Glomerular visceral epithelial cell (primary cell): ENCODE measurements at regions not wholly inside any gene's neighbourhood (a gene's known extent, or its start where the extent isn't known, plus 50 kb on each side); places are given as distances from the start of the nearest gene placed in this dataset.

Experiments used
- DNase-seq: peaks from one replicate; pipeline ENCODE4 v3.0.0-alpha.2; 2016; ENCODE audit errors: extremely low spot score

DNA sequence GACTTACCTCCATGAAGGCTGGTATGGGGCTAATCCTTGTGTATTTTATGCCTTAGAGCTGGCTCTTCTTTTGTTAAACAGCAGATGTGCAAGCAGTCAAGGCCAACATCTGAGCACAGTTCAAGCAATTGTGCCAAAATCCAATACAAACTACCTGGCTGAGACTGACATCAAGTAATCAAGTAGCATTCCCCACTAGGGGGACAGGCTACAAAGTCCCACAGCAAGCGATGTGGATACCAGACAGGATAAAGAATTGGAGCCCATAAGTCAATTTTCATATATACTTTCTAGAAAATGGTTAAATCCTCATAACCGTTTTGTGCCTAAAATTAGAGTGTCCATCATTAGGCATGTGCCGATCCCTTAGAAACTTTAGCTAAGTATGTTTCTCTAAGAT is 675.8 kb downstream of the DIAPH3 start:
- DNase-seq: no peak

DNA sequence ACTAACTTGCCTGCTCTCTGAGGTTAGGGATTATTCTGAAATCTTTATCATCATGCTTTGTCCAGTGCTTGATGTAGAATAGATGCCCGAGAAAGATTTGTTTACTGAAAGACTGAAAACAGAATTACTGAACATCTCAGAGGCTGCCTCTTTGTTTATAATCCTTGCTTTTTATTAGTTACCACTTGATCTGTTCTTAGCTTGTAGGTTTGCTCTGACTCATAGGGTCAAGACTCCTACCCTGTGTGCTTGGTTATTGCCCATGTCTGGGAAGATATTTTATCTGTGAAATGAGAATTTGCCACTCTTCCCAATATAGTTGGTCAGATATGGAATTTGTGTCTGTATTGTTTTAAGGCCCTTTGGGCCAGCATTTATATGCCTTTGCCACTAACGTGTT is 675.3 kb downstream of the DIAPH3 start:
- DNase-seq: no peak

DNA sequence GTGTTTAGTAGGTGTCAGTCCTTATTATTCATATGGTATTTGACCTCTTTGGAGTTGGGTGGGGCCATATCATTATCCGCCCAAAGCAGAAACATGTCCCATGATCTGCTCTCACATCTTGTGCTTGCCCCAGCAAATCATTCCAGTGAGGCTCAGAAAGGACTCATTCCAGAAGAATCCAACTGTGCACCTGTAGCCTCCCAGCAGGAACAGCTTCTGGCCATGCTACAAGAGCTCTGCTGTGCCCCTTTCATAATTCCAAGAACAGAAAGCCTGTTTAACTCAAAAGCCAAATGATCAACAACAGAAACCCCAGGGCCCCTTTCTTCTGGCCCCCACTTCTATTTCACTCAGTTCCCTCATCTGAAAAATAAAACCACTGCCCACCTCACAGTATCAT is 673.1 kb downstream of the DIAPH3 start:
- DNase-seq: no peak

DNA sequence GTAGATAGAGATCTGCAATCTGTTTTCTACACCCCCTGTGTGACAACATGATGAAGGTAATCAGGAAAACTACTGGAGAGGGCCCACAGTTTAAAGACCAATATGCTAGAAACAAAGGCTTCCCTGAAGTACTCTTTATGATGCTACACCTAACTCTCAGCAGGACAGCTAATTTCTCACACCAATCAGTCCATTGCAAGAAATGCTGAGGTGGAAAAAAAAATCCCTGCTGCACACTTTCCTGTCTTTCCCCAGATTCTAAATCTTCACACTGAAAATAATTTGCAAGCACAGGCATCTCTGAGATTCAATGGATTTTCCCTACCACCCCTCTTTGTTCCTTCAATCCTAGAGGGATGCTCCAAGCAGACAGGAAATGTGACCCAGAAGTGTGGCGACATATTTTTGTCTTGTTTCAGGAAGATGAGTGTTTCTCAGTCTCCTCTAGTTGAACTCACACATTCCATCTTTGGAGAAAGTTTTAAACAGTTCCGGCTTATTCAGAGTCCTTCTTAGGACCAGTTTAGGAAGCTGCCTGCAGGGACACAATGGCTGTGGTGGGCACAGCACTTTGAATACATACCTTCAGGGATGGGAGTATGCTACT is 671.6 kb downstream of the DIAPH3 start:
- DNase-seq: no peak

DNA sequence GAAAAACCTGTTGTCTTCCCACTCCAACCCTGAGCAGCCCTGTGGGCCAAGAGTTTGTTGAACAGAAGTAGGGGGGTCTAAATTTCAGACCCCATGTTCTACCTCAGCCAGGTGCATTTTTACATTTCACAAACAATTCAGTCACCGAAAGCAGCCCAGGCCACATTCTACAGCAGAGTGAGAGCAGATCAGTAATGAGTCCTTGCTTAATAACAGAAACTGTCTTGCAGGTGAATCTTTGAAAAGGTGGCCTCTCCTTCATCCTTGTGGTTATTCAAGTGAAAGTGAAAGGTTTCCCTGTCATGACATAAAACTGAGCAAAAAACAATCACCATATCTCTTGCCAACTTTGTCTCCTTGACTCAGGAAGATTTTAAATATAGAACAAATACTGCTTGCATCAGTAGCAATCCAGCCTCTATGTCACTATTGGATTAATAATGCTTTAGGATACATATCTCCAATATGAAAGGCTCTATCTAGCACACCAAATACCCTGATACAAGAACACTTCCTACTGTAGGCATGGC is 670.2 kb downstream of the DIAPH3 start:
- DNase-seq: no peak

DNA sequence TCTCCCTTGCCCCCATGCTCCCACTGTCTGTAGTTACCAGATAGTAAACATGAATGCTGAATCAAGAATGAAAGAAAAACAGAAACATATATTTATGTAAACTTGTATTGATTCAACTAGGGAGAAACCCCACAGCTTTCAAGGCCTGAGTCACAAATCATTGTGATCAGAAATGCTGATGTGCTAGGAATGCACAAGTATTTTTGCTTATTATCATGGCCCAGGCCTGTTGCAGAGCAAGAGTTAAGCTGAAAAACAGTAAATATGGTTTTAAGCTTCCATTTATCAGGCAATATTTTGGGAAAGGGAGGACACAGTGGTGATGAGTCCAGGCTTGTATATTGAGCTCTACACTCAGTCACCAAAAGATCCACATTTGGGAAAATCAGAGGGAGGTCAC is 669.6 kb downstream of the DIAPH3 start:
- DNase-seq: no peak

DNA sequence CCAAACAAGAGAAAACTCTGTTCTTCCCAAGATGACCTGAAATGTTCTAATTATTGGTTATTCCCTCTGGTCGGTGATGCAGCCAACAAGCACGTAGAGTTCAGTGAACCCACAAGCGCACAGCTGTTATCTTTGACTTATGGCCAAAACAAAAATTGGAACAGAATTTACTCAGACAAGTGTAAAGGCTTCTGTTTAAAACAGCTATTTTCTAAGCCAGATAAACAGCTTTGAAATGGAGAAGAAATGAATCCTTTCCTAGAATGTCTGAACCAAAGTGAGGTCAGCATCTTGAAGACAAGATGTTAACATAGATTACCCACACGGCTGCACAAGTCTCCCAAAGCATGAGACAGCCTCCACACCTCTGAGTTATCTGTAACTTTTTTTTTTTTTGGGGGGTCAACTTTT is 669.2 kb downstream of the DIAPH3 start:
- no peak for DNase-seq

DNA sequence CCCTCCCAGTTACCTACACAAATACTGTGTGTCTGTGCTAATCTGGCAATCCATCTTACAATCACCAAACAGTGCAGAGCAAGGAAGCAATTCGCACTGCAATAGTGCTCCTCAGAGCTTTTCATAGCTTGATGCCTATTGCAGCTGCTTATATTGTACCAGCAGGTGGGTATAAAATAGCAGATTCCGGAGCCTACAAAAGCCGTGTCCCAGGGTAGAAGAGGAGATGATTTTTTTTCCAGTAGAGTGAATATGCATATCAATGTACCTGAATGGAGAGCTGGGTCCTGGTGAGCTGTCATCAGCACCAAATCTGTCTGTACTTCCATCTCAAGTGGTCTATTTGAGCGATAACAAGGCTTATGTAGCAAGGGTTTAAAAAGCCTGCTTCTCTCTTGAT is 668.4 kb downstream of the DIAPH3 start:
- DNase-seq: no peak

DNA sequence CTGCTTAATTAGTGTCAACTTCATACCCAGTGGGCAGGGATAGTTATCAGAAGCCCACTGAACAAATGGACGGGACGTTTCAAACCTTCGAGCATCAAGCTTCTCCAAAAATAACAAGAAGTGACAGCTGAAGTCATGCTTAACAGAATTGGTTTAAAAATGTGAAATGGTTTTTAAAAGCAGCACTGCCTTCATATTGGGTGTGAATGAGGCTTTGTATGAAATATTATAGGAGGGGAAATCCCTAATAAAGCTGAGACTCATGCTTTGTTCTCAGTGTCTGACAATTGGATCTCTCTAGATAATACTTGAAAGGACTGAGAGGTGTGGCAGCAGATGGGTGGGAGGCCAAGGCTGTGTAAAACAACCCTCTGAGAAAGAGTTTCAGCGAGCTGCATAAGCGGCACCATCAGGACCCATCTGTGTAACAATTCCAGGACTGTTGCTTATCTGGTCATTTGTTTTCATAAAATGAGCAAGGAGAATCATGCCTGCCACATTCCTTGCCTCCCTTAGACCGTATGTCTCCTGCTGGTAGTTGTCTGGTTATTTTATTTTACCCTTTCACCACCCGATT is 667.7 kb downstream of the DIAPH3 start:
- DNase-seq: no peak

DNA sequence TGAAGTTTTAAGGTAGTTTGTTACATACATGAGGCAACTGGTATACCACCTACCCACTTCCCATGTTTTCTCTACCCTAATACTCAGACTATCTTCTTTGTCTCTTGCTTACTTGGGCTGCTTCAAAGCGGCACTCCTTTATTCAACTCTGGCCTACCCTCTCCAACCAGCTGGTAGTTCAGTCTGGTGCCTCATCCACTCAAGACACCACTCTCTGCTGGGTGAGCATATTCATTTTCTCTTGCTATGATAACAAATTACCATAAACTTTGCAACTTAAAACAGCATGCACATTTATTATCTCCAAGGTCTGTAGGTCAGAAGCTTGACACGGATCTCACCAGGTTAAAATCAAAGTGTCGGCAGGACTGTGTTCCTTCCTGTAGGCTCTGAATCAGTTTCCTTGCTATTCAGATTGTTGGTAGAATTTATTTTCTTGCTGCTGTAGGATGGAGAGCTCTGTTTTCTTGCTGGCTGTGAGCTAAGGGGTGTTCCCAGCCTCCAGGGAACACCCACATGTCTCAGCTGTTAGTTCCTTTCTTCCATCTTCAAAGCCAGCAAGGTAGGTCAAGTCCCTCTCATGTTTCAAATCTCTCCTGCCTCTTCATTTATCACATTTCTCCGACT is 666.0 kb downstream of the DIAPH3 start:
- DNase-seq: no peak

DNA sequence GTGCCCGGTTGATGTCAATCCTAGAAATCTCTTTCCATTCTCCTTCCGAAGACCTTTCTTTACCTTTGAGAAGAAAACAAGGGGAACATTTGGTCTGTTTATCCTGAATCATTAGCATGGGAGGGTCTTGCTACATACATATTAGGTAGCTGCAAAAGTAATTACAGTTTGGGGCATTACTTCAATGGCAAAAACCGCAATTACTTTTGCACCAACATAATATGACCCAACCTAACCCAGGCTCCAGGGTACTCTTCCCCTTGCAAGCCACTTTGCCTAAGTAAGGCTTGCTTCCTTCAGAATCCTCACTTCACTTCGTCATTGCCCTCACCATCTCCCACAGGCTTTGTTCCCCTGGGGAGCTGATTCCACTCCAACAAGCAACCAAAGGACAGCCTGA is 662.7 kb downstream of the DIAPH3 start:
- no peak for DNase-seq

DNA sequence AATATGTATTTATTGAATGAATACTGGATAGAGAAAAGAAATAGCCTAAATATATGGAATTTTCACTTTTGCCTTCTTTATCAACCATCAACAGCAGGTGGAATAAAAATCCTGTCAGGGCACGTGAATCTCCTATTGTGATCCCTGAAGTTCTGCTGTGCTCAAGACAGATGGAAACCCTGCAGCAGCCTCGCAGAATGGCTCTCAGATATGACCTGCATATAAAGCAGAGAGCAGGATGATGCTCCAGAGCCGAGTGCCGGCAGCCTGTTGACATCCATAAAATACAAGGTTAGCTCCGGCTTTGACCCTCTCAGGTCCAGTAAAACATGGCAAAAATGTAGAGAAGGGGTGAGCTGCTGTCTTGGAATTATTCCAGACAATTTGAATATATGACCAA is 659.3 kb downstream of the DIAPH3 start:
- no peak for DNase-seq

DNA sequence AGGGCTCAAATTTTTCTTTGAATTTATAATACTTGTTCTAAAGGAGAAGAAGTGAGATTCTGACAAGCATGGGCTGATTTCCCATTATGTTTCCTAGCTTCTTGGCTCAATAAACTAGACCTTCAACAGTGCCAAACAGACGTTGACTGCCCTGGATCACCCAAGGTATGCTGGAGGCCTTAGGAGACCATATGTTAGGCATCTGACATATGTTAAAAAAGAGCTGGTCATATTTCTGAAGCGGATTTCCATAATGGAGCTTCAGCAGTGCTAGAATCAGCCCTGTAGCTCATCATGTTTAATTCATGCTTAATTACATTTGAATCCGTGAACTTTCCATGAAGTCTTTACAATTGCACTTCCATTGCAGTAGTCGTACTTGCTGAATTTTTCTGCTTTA is 653.3 kb downstream of the DIAPH3 start:
- no peak for DNase-seq

DNA sequence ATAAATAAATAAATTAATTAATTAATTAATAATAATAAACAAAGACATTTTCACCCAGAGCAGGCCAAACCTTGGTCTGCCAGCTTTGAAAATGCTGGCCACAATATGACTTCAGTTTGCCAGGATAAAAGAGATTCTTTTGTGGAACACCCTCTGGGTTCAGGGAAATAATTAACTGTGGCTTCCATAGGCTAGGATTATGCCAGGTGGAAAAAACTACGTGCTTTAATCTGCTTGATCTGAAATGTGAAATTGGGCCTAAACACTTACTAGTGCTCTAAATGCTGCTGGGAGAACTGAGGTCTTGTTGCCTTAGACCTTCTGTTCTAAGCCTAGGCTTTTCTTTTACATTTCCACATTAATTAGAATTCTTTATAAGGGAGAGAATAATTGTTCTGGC is 650.0 kb downstream of the DIAPH3 start:
- no peak for DNase-seq

DNA sequence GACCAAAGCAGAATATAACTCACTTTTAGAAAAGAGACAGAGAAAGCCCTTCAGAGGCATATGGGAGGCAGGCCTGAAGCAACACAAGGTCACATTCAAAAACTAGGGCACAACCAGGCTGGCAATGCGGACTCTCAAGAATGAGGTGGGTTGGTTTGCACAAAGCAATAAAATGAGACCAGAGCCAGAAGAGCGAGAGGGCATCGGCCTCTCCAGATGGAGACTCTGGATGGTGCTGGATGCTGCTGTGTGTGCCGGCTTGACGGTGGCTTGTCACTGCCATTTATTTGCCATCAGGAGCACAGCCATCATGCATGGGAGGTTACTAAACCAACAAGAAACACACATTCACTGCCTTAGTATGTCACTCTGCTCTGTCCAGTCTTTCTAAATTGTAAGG is 649.4 kb downstream of the DIAPH3 start:
- DNase-seq: no peak

DNA sequence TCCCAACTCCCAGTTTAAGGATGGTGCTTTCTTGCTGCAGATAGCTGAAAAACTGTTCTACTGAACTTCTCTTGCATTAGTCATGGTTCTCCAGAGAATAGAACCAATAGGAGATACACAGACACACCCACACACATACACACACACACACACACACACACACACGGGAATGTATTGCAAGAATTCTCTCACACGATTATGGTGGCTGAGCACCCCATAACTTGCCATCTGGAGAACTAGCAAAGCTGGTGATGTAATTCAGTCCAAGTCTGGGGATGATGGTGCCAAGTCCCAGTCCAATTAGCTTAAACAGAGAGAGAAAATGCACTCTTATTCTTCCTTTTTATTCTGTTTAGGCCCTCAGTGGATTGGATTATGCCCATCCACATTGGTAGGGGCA is 643.9 kb downstream of the DIAPH3 start:
- DNase-seq: no peak

DNA sequence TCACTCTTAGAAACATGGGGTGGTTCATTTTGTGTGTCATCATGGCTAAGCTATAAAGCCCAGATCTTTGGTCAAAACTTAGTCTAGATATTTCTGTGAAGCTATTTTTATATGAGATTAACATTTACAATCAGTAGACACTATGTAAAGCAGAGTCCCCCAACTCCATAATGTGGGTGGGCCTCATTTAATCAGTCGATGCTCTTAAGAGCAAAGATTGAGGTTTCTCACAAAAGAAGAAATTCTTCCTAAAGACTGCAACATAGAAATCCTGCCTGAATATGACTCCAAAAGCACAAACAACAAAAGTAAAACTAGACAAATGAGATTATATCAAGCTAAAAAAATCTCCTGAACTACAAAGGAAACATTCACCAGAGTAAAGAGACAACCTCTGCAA is 642.2 kb downstream of the DIAPH3 start:
- no peak for DNase-seq

DNA sequence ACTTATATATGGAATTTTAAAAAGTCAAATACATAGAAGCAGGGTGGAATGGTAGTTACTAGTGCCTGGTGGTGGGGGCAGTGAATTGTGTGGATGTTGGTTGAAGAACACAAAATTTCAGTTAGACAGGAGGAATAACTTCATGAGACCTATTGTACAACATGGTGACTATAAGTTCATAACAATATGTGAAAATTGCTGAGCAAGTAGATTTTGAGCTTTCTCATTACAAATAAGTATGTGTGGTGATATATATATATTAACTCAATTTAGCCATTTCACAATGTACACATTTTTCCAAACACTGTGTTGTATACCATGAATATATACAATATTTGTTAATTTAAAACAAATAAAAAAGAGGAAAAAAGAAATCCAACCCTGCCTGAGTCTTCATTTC is 641.1 kb downstream of the DIAPH3 start:
- no peak for DNase-seq

DNA sequence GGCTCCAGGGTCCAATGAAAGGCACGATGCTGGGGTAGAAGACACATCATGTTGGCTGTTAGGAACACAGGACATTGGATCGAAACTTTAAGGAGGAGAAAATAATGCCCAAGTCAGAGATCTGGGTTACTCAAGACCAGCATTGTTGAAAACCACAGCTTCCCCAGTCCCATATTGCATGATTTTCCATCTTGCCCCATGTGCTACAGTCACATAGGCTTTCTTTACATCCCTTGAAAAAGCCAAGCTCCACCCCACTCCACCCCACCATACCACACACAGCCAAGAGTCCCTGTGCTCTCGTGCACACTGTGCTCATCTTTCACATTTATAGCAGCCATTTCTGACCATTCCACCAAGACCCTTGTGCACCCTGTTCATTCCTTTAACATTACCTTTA is 636.2 kb downstream of the DIAPH3 start:
- no peak for DNase-seq

DNA sequence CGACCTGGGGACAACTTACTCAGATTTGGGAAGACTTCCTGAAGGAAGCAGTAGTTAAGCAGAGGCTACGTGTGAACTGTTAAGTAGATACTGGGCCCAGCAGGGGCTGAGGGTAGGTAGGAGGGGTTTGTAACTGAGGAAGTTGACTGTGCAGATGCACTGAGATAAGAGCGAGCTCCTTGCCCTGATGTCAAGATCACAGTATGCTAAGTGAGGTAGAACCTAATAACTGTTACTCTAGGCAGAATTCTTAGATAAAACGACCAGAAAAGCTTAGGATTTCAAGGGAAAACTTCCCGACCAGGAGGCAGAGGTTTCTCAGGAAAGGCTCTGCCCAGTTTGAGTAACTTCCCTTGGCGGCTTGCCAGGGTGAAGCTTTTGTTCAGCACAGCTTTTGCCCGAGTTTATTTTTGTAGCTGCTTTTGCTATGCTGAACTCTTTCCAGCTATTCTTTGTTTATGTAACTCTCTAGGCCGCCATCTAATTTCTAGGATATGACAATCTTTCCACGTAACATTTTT is 632.1 kb downstream of the DIAPH3 start:
- DNase-seq: peak; percentile 75

DNA sequence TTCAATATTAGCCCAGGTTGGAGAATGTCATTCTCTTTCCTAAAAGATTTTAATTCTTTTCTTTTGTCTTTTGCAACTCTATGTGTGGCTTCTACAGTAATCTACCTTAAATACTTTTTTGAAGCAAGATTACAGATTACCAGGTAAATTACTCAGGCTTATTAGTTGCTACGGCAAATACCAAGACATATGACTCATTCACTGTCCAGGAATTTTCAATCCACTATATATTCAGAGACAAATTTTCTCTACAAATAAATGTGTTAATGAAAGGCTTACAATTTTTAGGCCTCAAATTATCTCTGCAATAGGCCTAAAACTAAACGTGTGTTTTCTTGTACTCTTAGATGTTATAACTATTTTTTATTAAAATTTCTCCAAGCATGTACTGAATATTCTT is 631.3 kb downstream of the DIAPH3 start:
- DNase-seq: peak; percentile 4

DNA sequence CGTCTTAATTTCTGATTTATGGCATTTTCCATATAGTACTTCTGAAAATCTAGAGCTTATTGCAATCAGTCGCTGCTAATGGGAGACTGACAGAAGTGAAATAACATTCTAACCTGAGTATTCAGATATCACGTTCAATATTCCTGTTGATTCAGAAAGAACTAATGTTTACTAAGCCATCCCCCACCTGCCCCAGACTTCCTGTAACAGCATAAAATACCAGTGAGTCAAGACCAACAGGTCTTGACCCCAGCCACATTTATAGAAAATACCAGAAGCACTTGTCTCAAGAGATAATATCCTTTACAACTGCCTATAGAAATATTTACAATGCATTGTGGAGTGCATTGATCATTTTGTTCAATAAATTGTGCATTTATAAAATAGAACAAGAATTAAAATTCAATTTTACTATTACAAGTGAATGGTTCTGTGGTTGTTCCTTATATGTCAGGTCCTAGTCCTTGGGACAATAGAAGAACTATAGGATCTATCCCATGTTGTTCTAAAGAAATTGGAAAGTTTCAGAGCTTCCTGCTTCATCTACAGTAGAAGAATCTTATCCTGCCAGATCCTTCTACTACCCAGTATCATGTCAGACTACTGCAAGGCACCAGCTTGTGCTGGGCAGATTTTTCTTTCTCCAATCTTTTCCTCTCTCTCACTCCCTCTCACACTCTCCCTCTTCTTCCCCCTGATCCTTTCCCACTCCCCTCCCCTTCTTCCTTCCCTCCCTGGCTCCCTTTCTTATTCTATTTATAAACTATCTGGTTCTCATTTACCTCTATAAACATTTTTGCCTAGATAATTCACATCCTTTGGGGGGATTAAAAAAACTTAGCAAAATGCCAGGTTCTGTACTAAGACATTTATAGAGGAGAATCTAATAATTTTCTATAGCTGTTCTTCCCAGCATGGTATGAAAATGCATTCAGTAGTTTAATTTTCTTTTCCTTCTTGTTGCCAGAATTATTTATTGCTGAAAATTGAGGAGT is 629.9 kb downstream of the DIAPH3 start:
- peak; percentile 27 for DNase-seq
